MCF 10A (cell line): ENCODE measurements at regions not wholly inside any gene's neighbourhood (a gene's known extent, or its start where the extent isn't known, plus 50 kb on each side); places are given as distances from the start of the nearest gene placed in this dataset.

Experiments used
- BruUV-seq: library from RNA; stranded (reverse); fragments of 400-500 nt; replicated peaks from 2 replicates; lab custom pipeline; 2021; lab: Mats Ljungman, UMichigan
- CTCF ChIA-PET: fragments of 300-600 bp; sonication (Branson Sonifier 250); formaldehyde crosslinking; extraction: SDS; loops from one replicate; lab custom pipeline; 2021; ENCODE audit warnings: antibody characterized with exemption, inconsistent platforms; lab: Yijun Ruan, JAX
- POLR2A ChIA-PET: fragments of 300-600, 350-650 bp; sonication (Branson Sonifier 250); formaldehyde crosslinking; extraction: SDS; loops from one replicate; lab custom pipeline; 2020; ENCODE audit warnings: antibody characterized with exemption, inconsistent platforms; lab: Yijun Ruan, JAX
- DNase-seq: peaks from one replicate; pipeline ENCODE4 v3.0.0-alpha.2; 2018; ENCODE audit not compliant: unreplicated experiment
- H3K27ac Mint-ChIP-seq: one replicate; pipeline ENCODE4 v1.8.0; 2022; ENCODE audit warnings: mild to moderate bottlenecking, low read depth, mixed read lengths; ENCODE audit not compliant: unreplicated experiment
- H3K27me3 Mint-ChIP-seq: one replicate; pipeline ENCODE4 v1.8.0; 2022; ENCODE audit warnings: mixed read lengths; ENCODE audit not compliant: insufficient read depth, unreplicated experiment
- H3K36me3 Mint-ChIP-seq: one replicate; pipeline ENCODE4 v1.8.0; 2022; ENCODE audit warnings: mild to moderate bottlenecking, moderate library complexity, mixed read lengths; ENCODE audit not compliant: insufficient read depth, unreplicated experiment
- H3K4me1 Mint-ChIP-seq: one replicate; pipeline ENCODE4 v1.8.0; 2022; ENCODE audit warnings: mixed read lengths; ENCODE audit not compliant: insufficient read depth, unreplicated experiment
- H3K4me3 Mint-ChIP-seq: one replicate; pipeline ENCODE4 v1.8.0; 2022; ENCODE audit warnings: mild to moderate bottlenecking, moderate library complexity, mixed read lengths; ENCODE audit not compliant: unreplicated experiment
- H3K9me3 Mint-ChIP-seq: one replicate; pipeline ENCODE4 v1.8.0; 2022; ENCODE audit warnings: mixed read lengths; ENCODE audit not compliant: unreplicated experiment
- CTCF ChIP-seq: fragments of 200-600 bp; IDR thresholded peaks from one replicate; pipeline ENCODE4 v1.8.0; 2022; ENCODE audit warnings: antibody characterized with exemption, mild to moderate bottlenecking; ENCODE audit not compliant: unreplicated experiment
- intact Hi-C: fragments of 100-400 bp; cut with micrococcal nuclease; formaldehyde crosslinking; loops from 2 replicates; pipeline ENCODE4 v1.14.1; 2022

DNA sequence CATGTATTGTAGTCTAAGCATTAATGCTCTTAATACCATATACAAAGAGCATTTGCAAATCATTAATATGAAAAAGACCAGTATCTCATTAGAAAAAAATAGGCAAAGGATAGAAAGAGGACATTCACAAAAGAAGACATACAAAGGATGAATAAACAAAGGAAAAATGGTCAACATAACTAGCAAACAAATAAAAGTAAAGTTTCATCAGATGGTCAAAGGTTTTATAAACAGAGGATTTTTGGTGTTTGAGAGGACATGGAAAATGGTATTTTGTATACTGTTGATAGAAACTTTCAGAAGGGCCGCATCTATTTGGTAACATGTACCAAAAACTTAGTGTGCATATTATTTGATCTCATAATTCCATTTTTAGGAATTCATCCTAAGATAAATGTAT lies 414.8 kb downstream of the PIK3R1 start:
- ChIA-PET CTCF (no interaction called here), POLR2A (no interaction called here)
- no peaks in the 10 kb centered on the region for H3K9me3 Mint-ChIP-seq
- intact Hi-C loops: no loop called here
- no peak for TF ChIP-seq CTCF
- no peak overlapping the region for H3K4me3 Mint-ChIP-seq
- H3K4me1 Mint-ChIP-seq: no peaks in the 10 kb centered on the region
- BruUV-seq: no TSS peak
- DNase-seq: no peak
- no peaks in the 10 kb centered on the region for H3K36me3 Mint-ChIP-seq
- no peaks in the 10 kb centered on the region for H3K27me3 Mint-ChIP-seq
- no peak overlapping the region for H3K27ac Mint-ChIP-seq

- no peak overlapping the region for H3K4me3 Mint-ChIP-seq
- no peak for TF ChIP-seq CTCF
- H3K9me3 Mint-ChIP-seq: no peaks in the 10 kb centered on the region
- H3K27ac Mint-ChIP-seq: no peak overlapping the region
- DNase-seq: no peak
- intact Hi-C loops: no loop called here
- POLR2A ChIA-PET: no interaction called here
- CTCF ChIA-PET: interaction anchor here (0.7 kb wide), 1 partner anchor 462 kb away, joined by 6 read pairs; no protein-coding TSS in a partner anchor
- no TSS peak for BruUV-seq
- no peaks in the 10 kb centered on the region for H3K4me1 Mint-ChIP-seq
- no peaks in the 10 kb centered on the region for H3K36me3 Mint-ChIP-seq
- H3K27me3 Mint-ChIP-seq: no peaks in the 10 kb centered on the region
Observed at GRCh38 chr5:68631884-68632283, 416.3 kb downstream of the PIK3R1 start.

- no peak for DNase-seq
- peaks cover 45% of the 10 kb centered on the region for H3K27me3 Mint-ChIP-seq
- no peak for TF ChIP-seq CTCF
- BruUV-seq: no TSS peak
- H3K36me3 Mint-ChIP-seq: no peaks in the 10 kb centered on the region
- intact Hi-C loops: no loop called here
- ChIA-PET CTCF (no interaction called here), POLR2A (no interaction called here)
- H3K4me1 Mint-ChIP-seq: no peaks in the 10 kb centered on the region
- no peak overlapping the region for H3K27ac Mint-ChIP-seq
- H3K4me3 Mint-ChIP-seq: no peak overlapping the region
- no peaks in the 10 kb centered on the region for H3K9me3 Mint-ChIP-seq
Observed at GRCh38 chr5:68641211-68641610, 425.7 kb downstream of the PIK3R1 start.

DNA sequence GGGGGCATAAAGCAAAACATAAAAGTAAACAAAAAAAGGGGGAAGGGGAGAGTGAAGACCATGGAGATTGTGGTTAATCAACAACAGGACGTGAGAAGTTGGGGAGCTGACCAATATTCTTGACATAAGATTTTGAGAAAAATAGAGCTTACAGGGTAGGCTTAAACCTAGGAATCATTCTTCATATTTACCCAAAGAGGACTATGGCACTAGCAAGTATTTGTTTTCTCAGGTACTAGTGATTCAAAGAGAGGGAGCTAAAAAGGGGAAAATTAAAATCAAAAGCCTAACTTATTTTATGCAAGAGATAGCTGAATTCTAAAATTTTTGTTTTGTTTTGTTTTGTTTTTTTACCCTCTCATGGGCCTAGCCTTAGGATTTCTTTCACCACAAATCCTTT lies 427.5 kb downstream of the PIK3R1 start:
- no peak overlapping the region for H3K4me3 Mint-ChIP-seq
- intact Hi-C loops: no loop called here
- BruUV-seq: no TSS peak
- ChIA-PET POLR2A (interaction anchor here (0.5 to 1.1 kb wide), 4 partner anchors 308 to 640 kb away, joined by 3 to 4 read pairs (median 4); no protein-coding TSS in a partner anchor), CTCF (no interaction called here)
- no peaks in the 10 kb centered on the region for H3K4me1 Mint-ChIP-seq
- no peak for DNase-seq
- H3K36me3 Mint-ChIP-seq: no peaks in the 10 kb centered on the region
- no peak overlapping the region for H3K27ac Mint-ChIP-seq
- peaks cover 45% of the 10 kb centered on the region for H3K27me3 Mint-ChIP-seq
- no peak for TF ChIP-seq CTCF
- H3K9me3 Mint-ChIP-seq: no peaks in the 10 kb centered on the region
